A673 (cell line): ENCODE measurements at regions not wholly inside any gene's neighbourhood (a gene's known extent, or its start where the extent isn't known, plus 50 kb on each side); places are given as distances from the start of the nearest gene placed in this dataset.
"Not testable (repeated sequence)": the region's sequence is repeated elsewhere in the genome, so short reads cannot be mapped to it uniquely, and the experiment has no call there.

Experiments
- BruUV-seq: library from RNA; stranded (reverse); fragments of 400-500 nt; replicated peaks from 2 replicates; lab custom pipeline; 2021; lab: Mats Ljungman, UMichigan
- CTCF ChIA-PET: fragments of 300-600 bp; sonication (Branson Sonifier 250); formaldehyde crosslinking; loops from one replicate; lab custom pipeline; 2022; ENCODE audit warnings: antibody characterized with exemption; lab: Charles Lee
- POLR2A ChIA-PET: fragments of 300-600 bp; sonication (Branson Sonifier 250); formaldehyde crosslinking; loops from one replicate; lab custom pipeline; 2022; ENCODE audit warnings: antibody characterized with exemption; ENCODE audit not compliant: low non-redundant PET; lab: Charles Lee
- DNase-seq: peaks from one replicate; pipeline ENCODE4 v3.0.0-alpha.2; 2015; ENCODE audit warnings: low spot score
- H3K27ac ChIP-seq: fragments of 200-600 bp; sonication (generic); 2 replicates; pipeline ENCODE4 v1.5.1; 2016; ENCODE audit warnings: mixed run types, low read depth, mild to moderate bottlenecking, mixed read lengths, antibody characterized with exemption, low read length; ENCODE audit not compliant: poor library complexity, severe bottlenecking
- H3K27me3 ChIP-seq: fragments of 200-600 bp; sonication (generic); replicated peaks from 2 replicates; pipeline ENCODE4 v1.6.1; 2017; ENCODE audit warnings: mixed run types, low read depth, mild to moderate bottlenecking, mixed read lengths, antibody characterized with exemption, low read length; ENCODE audit not compliant: insufficient read depth, poor library complexity
- H3K36me3 ChIP-seq: fragments of 200-600 bp; sonication (generic); 2 replicates; pipeline ENCODE4 v1.6.1; 2016; ENCODE audit warnings: mixed run types, mild to moderate bottlenecking, mixed read lengths, antibody characterized with exemption, low read length; ENCODE audit not compliant: insufficient read depth, poor library complexity, severe bottlenecking
- H3K4me1 ChIP-seq: fragments of 200-600 bp; sonication (generic); 2 replicates; pipeline ENCODE4 v1.6.1; 2017; ENCODE audit warnings: mixed run types, mild to moderate bottlenecking, mixed read lengths, antibody characterized with exemption, low read length; ENCODE audit not compliant: insufficient read depth, poor library complexity, severe bottlenecking
- H3K4me3 ChIP-seq: fragments of 200-600 bp; sonication (generic); 2 replicates; pipeline ENCODE4 v1.5.1; 2016; ENCODE audit warnings: low read depth, mixed run types, mild to moderate bottlenecking, mixed read lengths, low read length; ENCODE audit not compliant: poor library complexity, severe bottlenecking
- H3K9me3 ChIP-seq: fragments of 200-600 bp; sonication (generic); 2 replicates; pipeline ENCODE4 v1.6.1; 2016; ENCODE audit warnings: mixed run types, low read depth, mild to moderate bottlenecking, mixed read lengths, antibody characterized with exemption, low read length; ENCODE audit not compliant: poor library complexity, severe bottlenecking
- CTCF ChIP-seq: fragments of 300-800, 200-600 bp; sonication (generic); conservative IDR thresholded peaks from 2 replicates; pipeline ENCODE4 v1.5.1; 2017; ENCODE audit warnings: low read depth, mild to moderate bottlenecking, antibody characterized with exemption, low read length, moderate library complexity, mixed read lengths
- EZH2 ChIP-seq: fragments of 200-600 bp; sonication (generic); IDR thresholded peaks from 2 replicates; pipeline ENCODE4 v1.6.1; 2017; ENCODE audit warnings: borderline replicate concordance, low read depth, mild to moderate bottlenecking, mixed read lengths, antibody characterized with exemption, low read length; ENCODE audit not compliant: poor library complexity, severe bottlenecking
- intact Hi-C: fragments of 100-400 bp; cut with micrococcal nuclease; formaldehyde crosslinking; loops from one replicate; pipeline ENCODE4 v1.10.0; 2022; ENCODE audit not compliant: unreplicated experiment

- H3K36me3 ChIP-seq, result no peaks in the 10 kb centered on the region
- no TSS peak for BruUV-seq
- peak; percentile 61 for DNase-seq
- no peaks in the 10 kb centered on the region for H3K4me1 ChIP-seq
- no peak overlapping the region for H3K4me3 ChIP-seq
- peaks cover 22% of the 10 kb centered on the region for H3K27me3 ChIP-seq
- TF ChIP-seq EZH2 (no peak), CTCF (peak; percentile 95)
- ChIA-PET CTCF (interaction anchor here (1.0 to 1.2 kb wide), 2 partner anchors 236 to 349 kb away, joined by 3 to 7 read pairs; no protein-coding TSS in a partner anchor), POLR2A (no interaction called here)
- intact Hi-C loops, result loop anchor here (10.0 kb wide), 1 partner anchor 612 kb away; no protein-coding TSS in a partner anchor
- H3K27ac ChIP-seq, result no peak overlapping the region
- H3K9me3 ChIP-seq, result no peaks in the 10 kb centered on the region
These were observed 193.8 kb upstream of the ZNF618 start for GRCh38 chr9:113682297-113682771.

DNA sequence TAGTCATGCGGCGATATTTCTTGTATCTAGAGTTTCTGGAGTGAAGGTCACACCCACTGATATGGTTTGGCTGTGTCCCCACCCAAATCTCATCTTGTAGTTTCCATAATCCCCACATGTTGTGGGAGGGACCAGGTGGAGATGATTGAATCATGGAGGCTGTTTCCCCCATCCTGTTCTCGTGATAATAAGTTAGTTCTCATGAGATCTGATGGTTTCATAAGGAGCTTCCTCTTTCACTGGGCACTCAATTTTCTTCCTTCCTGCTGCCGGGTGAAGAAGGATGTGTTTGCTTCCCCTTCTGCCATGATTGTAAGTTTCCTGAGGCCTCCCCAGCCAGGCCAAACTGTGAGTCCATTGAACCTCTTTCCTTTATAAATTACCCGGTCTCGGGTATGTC, 190.5 kb upstream of the ZNF618 start:
- CTCF ChIA-PET, result not testable (repeated sequence)

DNA sequence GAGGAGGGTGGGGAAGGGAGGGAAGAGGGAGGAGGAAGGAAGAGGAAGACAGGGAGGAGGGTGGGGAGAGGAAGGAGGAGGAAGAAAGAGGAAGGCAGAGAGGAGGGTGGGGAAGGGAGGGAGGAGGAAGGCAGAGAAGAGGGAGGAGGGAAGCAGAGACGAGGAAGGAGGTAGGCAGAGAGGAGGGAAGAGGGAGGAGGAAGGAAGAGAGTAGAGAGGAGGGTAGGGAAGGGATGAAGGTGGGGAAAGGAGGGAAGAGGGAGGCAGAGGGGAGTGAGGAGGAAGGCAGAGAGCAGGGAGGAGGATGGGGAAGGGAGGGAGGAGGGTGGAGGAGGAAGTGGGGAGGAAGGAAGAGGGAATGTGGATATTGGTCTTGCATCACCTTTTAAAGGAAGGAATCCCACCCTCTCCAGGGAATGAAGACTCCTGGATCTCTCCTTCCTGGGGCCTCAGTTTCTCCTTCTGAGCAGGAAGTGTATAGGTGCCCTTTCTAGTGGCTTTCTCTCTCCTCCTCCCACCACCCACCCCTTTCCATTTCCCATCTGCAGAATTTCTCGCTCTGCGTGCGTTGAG, 188.9 kb upstream of the ZNF618 start:
- Histone ChIP-seq H3K4me3 (no peak overlapping the region), H3K27ac (no peak overlapping the region), H3K27me3 (peaks cover 39% of the 10 kb centered on the region), H3K36me3 (no peaks in the 10 kb centered on the region), H3K4me1 (peaks cover 7% of the 10 kb centered on the region), H3K9me3 (no peaks in the 10 kb centered on the region)
- POLR2A ChIA-PET, result no interaction called here
- intact Hi-C loops, result loop anchor here (10.0 kb wide), 1 partner anchor 608 kb away; no protein-coding TSS in a partner anchor
- no peak for DNase-seq
- no peak for TF ChIP-seq EZH2
- TF ChIP-seq CTCF, result no peak
- no TSS peak for BruUV-seq
- CTCF ChIA-PET, result no interaction called here

More for the DNA sequence above, 190.5 kb upstream of the ZNF618 start:
- H3K36me3 ChIP-seq, POLR2A ChIA-PET, DNase-seq, H3K27ac ChIP-seq, H3K9me3 ChIP-seq, H3K4me1 ChIP-seq, BruUV-seq, H3K4me3 ChIP-seq: not testable (repeated sequence)
- peaks cover 39% of the 10 kb centered on the region for H3K27me3 ChIP-seq
- intact Hi-C loops, result loop anchor here (10.0 kb wide), 1 partner anchor 609 kb away; no protein-coding TSS in a partner anchor
